Erythroblast (primary cell): ENCODE measurements at regions not wholly inside any gene's neighbourhood (a gene's known extent, or its start where the extent isn't known, plus 50 kb on each side); places are given as distances from the start of the nearest gene placed in this dataset.

Experiments
- GATA1 ChIP-seq: IDR thresholded peaks from 2 replicates; pipeline ENCODE4 v1.6.1; 2011; ENCODE audit warnings: low read depth, mild to moderate bottlenecking, control low read depth, low read length, moderate library complexity
- POLR2A ChIP-seq: IDR thresholded peaks from 2 replicates; pipeline ENCODE4 v1.6.1; 2011; ENCODE audit warnings: mild to moderate bottlenecking, low read length

- TF ChIP-seq POLR2A (no peak), GATA1 (no peak)
These were observed 213.9 kb upstream of the C11orf87 start for GRCh38 chr11:109208121-109208520.
